CD4-positive, CD25-positive, alpha-beta regulatory T cell (primary cell): ENCODE measurements at regions not wholly inside any gene's neighbourhood (a gene's known extent, or its start where the extent isn't known, plus 50 kb on each side); places are given as distances from the start of the nearest gene placed in this dataset.

Experiments
- ATAC-seq, 2 donors: fragments of 150-1000 bp; cut with Tn5 transposase; one replicate each; pipeline ENCODE4 v1.10.0; 2021; ENCODE audit warnings: low read depth in 2 of 2, moderate number of reproducible peaks in 2 of 2, moderate library complexity in 1 of 2
- DNase-seq, 3 donors: peaks; one replicate each; pipeline versions ENCODE4 v3.0.0 to v3.0.0-alpha.2; 2012 to 2022; ENCODE audit warnings: mixed read lengths in 1 of 3
- H3K27ac ChIP-seq: one replicate; pipeline ENCODE4 v1.7.0; 2013; ENCODE audit warnings: mild to moderate bottlenecking, low read length; ENCODE audit not compliant: insufficient read depth, poor library complexity, severe bottlenecking
- H3K27me3 ChIP-seq: one replicate; pipeline ENCODE4 v1.7.0; 2013; ENCODE audit warnings: low read length; ENCODE audit not compliant: control insufficient read depth, insufficient read depth
- H3K36me3 ChIP-seq: one replicate; pipeline ENCODE4 v1.7.0; 2013; ENCODE audit warnings: mild to moderate bottlenecking, low read length, moderate library complexity; ENCODE audit not compliant: control insufficient read depth, insufficient read depth
- H3K4me1 ChIP-seq: 2 replicates; pipeline ENCODE4 v1.7.0; 2013; ENCODE audit warnings: mild to moderate bottlenecking, low read length; ENCODE audit not compliant: insufficient read depth, control insufficient read depth, poor library complexity, severe bottlenecking
- H3K4me3 ChIP-seq: one replicate; pipeline ENCODE4 v1.7.0; 2013; ENCODE audit warnings: low read depth, mild to moderate bottlenecking, low read length, moderate library complexity
- H3K9me3 ChIP-seq, 2 experiments: 1 replicate in 1 of 2; 2 replicates in 1 of 2; pipeline ENCODE4 v1.7.0; 2013; ENCODE audit warnings: low read length in 2 of 2, mild to moderate bottlenecking in 1 of 2, moderate library complexity in 1 of 2; ENCODE audit not compliant: control insufficient read depth in 2 of 2
- H3K27ac Mint-ChIP-seq, 3 donors: one replicate each; pipeline ENCODE4 v1.8.0; 2020 to 2022; ENCODE audit warnings: mild to moderate bottlenecking in 3 of 3, mixed read lengths in 3 of 3, moderate library complexity in 2 of 3
- H3K27me3 Mint-ChIP-seq: one replicate; pipeline ENCODE4 v1.8.0; 2022; ENCODE audit warnings: mild to moderate bottlenecking, mixed read lengths
- H3K36me3 Mint-ChIP-seq: one replicate; pipeline ENCODE4 v1.8.0; 2020; ENCODE audit warnings: mixed read lengths
- H3K4me1 Mint-ChIP-seq, 4 donors: one replicate each; pipeline ENCODE4 v1.8.0; 2020 to 2022; ENCODE audit warnings: mixed read lengths in 4 of 4, mild to moderate bottlenecking in 1 of 4
- H3K4me3 Mint-ChIP-seq, 4 donors: one replicate each; pipeline ENCODE4 v1.8.0; 2020 to 2022; ENCODE audit warnings: mild to moderate bottlenecking in 4 of 4, mixed read lengths in 4 of 4, moderate library complexity in 3 of 4
- H3K9me3 Mint-ChIP-seq, 7 donors: one replicate each; pipeline ENCODE4 v1.8.0; 2020 to 2022; ENCODE audit warnings: mixed read lengths in 7 of 7, mild to moderate bottlenecking in 3 of 7, moderate library complexity in 2 of 7

DNA sequence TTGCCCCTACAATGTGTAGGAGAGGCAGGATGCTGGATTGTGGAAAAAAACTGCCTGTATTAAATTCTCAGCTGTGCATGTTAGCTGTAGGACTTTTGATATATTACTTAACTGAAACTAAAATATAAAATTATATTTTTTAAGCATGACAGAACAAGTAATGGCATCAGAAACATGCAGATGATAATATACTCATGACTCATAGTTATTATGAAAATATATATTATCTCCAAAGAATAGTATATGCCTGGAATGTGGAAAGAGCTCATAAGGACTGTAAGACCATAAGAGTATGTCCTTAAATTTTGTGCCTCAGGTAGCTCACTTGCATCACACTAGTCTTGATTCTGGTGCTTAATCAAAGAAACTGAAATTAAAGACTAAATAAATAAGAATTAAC, 1100.6 kb downstream of the TECRL start:
- no peaks in the 10 kb centered on the region for H3K36me3 ChIP-seq
- H3K4me3 ChIP-seq = no peak overlapping the region
- Mint-ChIP-seq H3K27me3 (peaks cover 4% of the 10 kb centered on the region), H3K9me3 (peaks cover 0 to 13% (median 4%) of the 10 kb centered on the region in 7 donors), H3K36me3 (no peaks in the 10 kb centered on the region), H3K4me1 (no peaks in the 10 kb centered on the region), H3K4me3 (no peak overlapping the region), H3K27ac (no peak overlapping the region)
- no peaks in the 10 kb centered on the region for H3K4me1 ChIP-seq
- no peaks in the 10 kb centered on the region for H3K27me3 ChIP-seq
- H3K9me3 ChIP-seq = peaks cover 0 to 6% of the 10 kb centered on the region in 2 experiments
- DNase-seq (no peak), ATAC-seq (no peak)
- no peak overlapping the region for H3K27ac ChIP-seq

DNA sequence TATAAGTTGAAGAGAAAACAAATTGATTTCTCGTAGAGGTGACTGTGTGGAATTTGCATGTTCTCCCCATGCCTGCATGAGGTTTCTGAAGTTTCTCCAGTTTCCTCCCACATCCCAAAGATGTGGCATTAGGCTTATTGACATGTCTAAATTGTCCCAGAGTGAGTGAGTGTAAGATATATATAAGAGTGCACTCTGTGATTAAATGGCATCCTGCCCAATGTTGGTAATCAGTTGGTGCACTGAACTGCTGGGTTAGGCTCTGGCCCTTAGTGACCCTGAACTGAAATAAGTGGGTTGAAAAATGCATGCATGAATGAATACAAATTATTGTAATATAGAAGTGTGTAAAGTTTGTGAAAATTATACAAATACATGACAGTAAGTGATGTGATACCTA, 1106.5 kb downstream of the TECRL start:
- Histone ChIP-seq H3K9me3 (peaks cover 0 to 10% of the 10 kb centered on the region in 2 experiments), H3K27me3 (no peaks in the 10 kb centered on the region), H3K36me3 (no peaks in the 10 kb centered on the region), H3K27ac (no peak overlapping the region), H3K4me1 (no peaks in the 10 kb centered on the region), H3K4me3 (no peak overlapping the region)
- H3K27ac Mint-ChIP-seq = no peak overlapping the region
- H3K4me3 Mint-ChIP-seq = no peak overlapping the region
- H3K4me1 Mint-ChIP-seq = no peaks in the 10 kb centered on the region
- H3K9me3 Mint-ChIP-seq = peaks cover 0 to 15% (median 2%) of the 10 kb centered on the region in 7 donors
- DNase-seq (no peak), ATAC-seq (no peak)
- H3K36me3 Mint-ChIP-seq = no peaks in the 10 kb centered on the region
- H3K27me3 Mint-ChIP-seq = peaks cover 4% of the 10 kb centered on the region

DNA sequence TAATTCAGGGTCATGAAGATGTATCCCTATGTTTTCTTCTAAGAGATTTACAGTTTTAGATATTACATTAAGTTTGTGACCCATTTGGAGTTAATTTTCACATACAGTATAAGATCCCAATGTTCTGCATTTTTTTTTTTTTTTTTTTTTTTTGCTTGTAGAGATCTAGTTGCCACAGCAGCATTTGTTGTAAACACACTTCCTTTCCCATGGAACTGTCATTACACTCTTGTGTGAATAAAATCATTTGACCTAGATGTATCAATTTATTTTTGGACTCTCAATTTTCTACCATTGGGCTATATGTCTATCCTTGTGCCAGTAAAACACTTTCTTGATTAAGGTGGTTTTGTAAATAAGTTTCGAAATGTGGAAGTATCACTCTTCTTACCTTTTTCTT, 1107.2 kb downstream of the TECRL start:
- Histone ChIP-seq H3K27me3 (no peaks in the 10 kb centered on the region), H3K36me3 (no peaks in the 10 kb centered on the region), H3K27ac (no peak overlapping the region), H3K9me3 (peaks cover 0 to 10% of the 10 kb centered on the region in 2 experiments), H3K4me3 (no peak overlapping the region), H3K4me1 (no peaks in the 10 kb centered on the region)
- H3K27ac Mint-ChIP-seq = no peak overlapping the region
- DNase-seq (no peak), ATAC-seq (no peak)
- H3K4me1 Mint-ChIP-seq = no peaks in the 10 kb centered on the region
- H3K4me3 Mint-ChIP-seq = no peak overlapping the region
- peaks cover 4% of the 10 kb centered on the region for H3K27me3 Mint-ChIP-seq
- H3K9me3 Mint-ChIP-seq = peaks cover 2 to 19% (median 2%) of the 10 kb centered on the region in 7 donors
- H3K36me3 Mint-ChIP-seq = no peaks in the 10 kb centered on the region

DNA sequence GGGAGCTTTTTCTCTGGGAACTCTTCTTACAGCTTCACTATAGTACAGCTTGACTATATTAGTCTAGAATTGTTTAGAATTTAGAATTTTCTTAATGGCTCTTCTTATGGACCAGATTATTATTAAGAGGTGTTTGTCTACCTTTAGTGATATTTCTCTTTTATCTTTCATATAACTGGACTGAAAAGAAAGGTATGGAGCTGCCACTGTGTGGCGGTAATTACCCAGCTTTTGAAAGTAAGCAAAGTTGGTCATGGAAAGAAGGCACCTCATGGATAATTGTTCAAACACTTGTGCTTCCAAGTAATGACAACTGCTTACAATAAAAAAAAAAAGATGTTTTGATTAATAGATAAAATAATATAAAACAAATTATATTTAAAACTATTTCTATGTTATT, 1112.5 kb downstream of the TECRL start:
- H3K36me3 ChIP-seq = no peaks in the 10 kb centered on the region
- H3K4me1 ChIP-seq = no peaks in the 10 kb centered on the region
- no peak overlapping the region for H3K27ac ChIP-seq
- H3K4me3 ChIP-seq = no peak overlapping the region
- DNase-seq (no peak), ATAC-seq (no peak)
- H3K27me3 Mint-ChIP-seq = no peaks in the 10 kb centered on the region
- peaks cover 0 to 3% of the 10 kb centered on the region in 2 experiments for H3K9me3 ChIP-seq
- H3K4me3 Mint-ChIP-seq = no peak overlapping the region
- no peaks in the 10 kb centered on the region for H3K27me3 ChIP-seq
- H3K36me3 Mint-ChIP-seq = no peaks in the 10 kb centered on the region
- peaks cover 0 to 24% (median 3%) of the 10 kb centered on the region in 7 donors for H3K9me3 Mint-ChIP-seq
- H3K27ac Mint-ChIP-seq = no peak overlapping the region
- no peaks in the 10 kb centered on the region for H3K4me1 Mint-ChIP-seq

DNA sequence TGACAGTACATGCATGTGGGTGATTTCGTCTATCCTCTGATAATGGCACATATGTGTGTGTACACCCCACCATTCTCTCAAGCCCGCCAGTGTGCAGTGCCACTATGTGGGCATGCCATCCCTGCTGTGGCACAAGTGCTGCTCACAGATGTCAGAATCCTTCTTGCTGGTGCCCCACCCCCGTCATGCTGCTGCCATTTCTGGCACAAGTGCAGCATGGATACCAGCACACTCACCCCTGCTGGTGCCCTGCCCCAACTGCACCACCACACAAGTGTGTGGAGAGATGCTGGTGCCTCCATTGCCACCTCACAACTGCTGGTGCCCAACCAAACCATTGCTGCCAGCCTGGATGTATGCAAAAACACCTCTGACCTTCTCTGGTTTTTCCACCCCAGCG, 1133.8 kb downstream of the TECRL start:
- H3K36me3 Mint-ChIP-seq = no peaks in the 10 kb centered on the region
- H3K9me3 ChIP-seq = no peaks in the 10 kb centered on the region
- no peak for DNase-seq
- no peak overlapping the region for H3K27ac ChIP-seq
- no peaks in the 10 kb centered on the region for H3K4me1 Mint-ChIP-seq
- H3K4me1 ChIP-seq = no peaks in the 10 kb centered on the region
- H3K27me3 Mint-ChIP-seq = no peaks in the 10 kb centered on the region
- H3K4me3 ChIP-seq = no peak overlapping the region
- no peaks in the 10 kb centered on the region for H3K27me3 ChIP-seq
- no peaks in the 10 kb centered on the region for H3K36me3 ChIP-seq
- no peak for ATAC-seq
- H3K9me3 Mint-ChIP-seq = peaks cover 0 to 33% (median 5%) of the 10 kb centered on the region in 7 donors
- H3K27ac Mint-ChIP-seq = no peak overlapping the region
- no peak overlapping the region for H3K4me3 Mint-ChIP-seq

DNA sequence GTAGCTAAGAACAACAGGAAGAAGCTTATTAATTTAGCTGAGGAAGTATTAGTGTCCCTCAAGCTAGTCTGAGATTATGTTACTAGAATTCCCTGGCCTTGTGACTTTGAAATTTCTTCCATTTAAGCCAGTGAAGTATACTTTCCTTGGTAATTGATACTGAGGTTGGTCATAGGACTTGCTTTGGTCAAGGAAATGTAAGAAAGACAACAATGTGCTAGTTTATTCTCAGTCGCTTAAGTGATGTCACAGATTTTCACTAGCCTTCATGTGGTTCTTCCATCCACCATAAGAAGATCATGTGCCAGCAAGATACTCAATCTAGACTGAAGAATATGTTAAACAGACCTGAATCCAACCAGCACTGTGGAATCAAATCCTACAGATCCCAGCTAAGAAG, 1140.1 kb downstream of the TECRL start:
- H3K27me3 ChIP-seq = no peaks in the 10 kb centered on the region
- H3K27ac Mint-ChIP-seq = no peak overlapping the region
- no peaks in the 10 kb centered on the region for H3K27me3 Mint-ChIP-seq
- peaks cover 0 to 11% (median 6%) of the 10 kb centered on the region in 7 donors for H3K9me3 Mint-ChIP-seq
- H3K36me3 ChIP-seq = no peaks in the 10 kb centered on the region
- no peak for ATAC-seq
- H3K4me3 ChIP-seq = no peak overlapping the region
- no peaks in the 10 kb centered on the region for H3K9me3 ChIP-seq
- no peaks in the 10 kb centered on the region for H3K4me1 Mint-ChIP-seq
- DNase-seq = no peak
- H3K4me3 Mint-ChIP-seq = no peak overlapping the region
- no peaks in the 10 kb centered on the region for H3K36me3 Mint-ChIP-seq
- no peaks in the 10 kb centered on the region for H3K4me1 ChIP-seq
- H3K27ac ChIP-seq = no peak overlapping the region

DNA sequence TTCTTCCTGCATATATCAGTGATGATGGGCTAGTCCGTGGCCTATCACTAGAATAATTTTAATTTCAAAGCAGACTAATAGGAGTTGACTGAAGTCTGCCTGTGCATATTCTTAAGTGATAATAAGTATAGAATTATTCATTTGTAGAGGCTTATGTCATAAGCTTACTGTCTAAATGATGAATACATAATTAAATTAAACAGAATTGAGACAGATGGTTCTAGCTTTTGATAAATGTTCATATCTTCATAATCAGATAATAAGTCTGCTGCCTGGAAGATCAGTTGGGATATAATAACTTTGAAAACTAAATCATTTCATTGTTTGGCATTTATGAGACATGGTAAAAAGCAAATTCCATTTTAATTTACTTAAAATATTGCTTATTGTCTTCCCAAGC, 1175.6 kb downstream of the TECRL start:
- H3K27me3 ChIP-seq = no peaks in the 10 kb centered on the region
- Mint-ChIP-seq H3K27ac (no peak overlapping the region), H3K9me3 (peaks cover 0 to 19% (median 4%) of the 10 kb centered on the region in 7 donors), H3K36me3 (no peaks in the 10 kb centered on the region), H3K4me1 (no peaks in the 10 kb centered on the region), H3K4me3 (no peak overlapping the region), H3K27me3 (no peaks in the 10 kb centered on the region)
- H3K4me1 ChIP-seq = no peaks in the 10 kb centered on the region
- no peak overlapping the region for H3K27ac ChIP-seq
- H3K4me3 ChIP-seq = no peak overlapping the region
- ATAC-seq (no peak), DNase-seq (no peak)
- no peaks in the 10 kb centered on the region for H3K36me3 ChIP-seq
- H3K9me3 ChIP-seq = no peaks in the 10 kb centered on the region

DNA sequence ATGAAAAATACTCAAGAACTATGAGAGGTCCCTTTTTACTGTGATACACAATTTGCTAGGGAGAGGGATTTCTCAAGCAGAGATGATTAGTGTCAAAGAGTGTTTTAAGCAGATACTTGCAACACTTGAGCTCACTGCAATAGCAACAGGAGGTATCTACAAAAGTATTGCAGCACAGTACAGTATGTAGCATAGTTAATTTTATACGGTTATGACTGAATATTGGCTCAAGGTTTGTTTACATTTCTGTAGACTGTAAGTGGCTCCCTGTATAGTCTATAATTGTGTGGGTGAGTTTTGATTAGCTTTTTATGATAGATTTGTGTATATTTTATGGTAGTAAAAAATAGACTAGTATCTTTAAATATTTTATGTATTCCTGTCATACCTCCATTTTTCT, 1177.2 kb downstream of the TECRL start:
- Mint-ChIP-seq H3K36me3 (no peaks in the 10 kb centered on the region), H3K27ac (no peak overlapping the region), H3K9me3 (peaks cover 0 to 21% (median 4%) of the 10 kb centered on the region in 7 donors), H3K4me1 (no peaks in the 10 kb centered on the region), H3K4me3 (no peak overlapping the region), H3K27me3 (no peaks in the 10 kb centered on the region)
- H3K4me3 ChIP-seq = no peak overlapping the region
- no peaks in the 10 kb centered on the region for H3K9me3 ChIP-seq
- no peak for DNase-seq
- no peaks in the 10 kb centered on the region for H3K36me3 ChIP-seq
- ATAC-seq = no peak
- no peaks in the 10 kb centered on the region for H3K4me1 ChIP-seq
- no peak overlapping the region for H3K27ac ChIP-seq
- H3K27me3 ChIP-seq = no peaks in the 10 kb centered on the region
